Uterus (tissue), 2 donors: ENCODE measurements at regions not wholly inside any gene's neighbourhood (a gene's known extent, or its start where the extent isn't known, plus 50 kb on each side); places are given as distances from the start of the nearest gene placed in this dataset.

Experiments
- POLR2A ChIP-seq, 2 donors: fragments of 450-650 bp; IDR thresholded peaks; one replicate each; pipeline ENCODE4 v1.6.1; 2016; ENCODE audit warnings: antibody characterized with exemption in 2 of 2, mild to moderate bottlenecking in 1 of 2, moderate library complexity in 1 of 2
- TF ChIP-seq, protein P1 (sequence below), 4 experiments: fragments of 200-600 bp in 2 of 4; fragments of 450-650 bp in 2 of 4; sonication (generic) in 2 of 4; IDR thresholded peaks; one replicate each; pipeline ENCODE4 v1.5.1; 2016 to 2019; ENCODE audit warnings: antibody characterized with exemption in 4 of 4, mild to moderate bottlenecking in 2 of 4, moderate library complexity in 1 of 4

DNA sequence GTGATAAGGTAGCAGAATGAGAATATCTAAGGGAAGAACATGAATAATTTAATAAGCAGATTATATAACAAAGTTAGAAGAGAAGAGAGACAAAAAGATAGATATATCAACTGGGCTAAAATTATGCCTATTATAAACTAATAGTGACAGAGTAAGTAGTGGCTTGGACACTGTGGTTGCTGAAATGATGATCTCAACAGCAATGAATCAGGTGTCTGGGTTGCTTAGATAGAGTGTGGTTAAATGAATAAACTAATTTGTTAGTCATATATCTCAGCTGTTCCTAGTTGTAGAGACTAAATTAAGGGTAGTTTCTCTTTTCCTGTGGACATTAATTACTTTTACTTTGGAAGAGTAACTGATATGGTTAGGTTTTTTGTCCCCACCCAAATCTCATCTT lies 1485.4 kb upstream of the CELF4 start:
- TF ChIP-seq, protein P1, sequence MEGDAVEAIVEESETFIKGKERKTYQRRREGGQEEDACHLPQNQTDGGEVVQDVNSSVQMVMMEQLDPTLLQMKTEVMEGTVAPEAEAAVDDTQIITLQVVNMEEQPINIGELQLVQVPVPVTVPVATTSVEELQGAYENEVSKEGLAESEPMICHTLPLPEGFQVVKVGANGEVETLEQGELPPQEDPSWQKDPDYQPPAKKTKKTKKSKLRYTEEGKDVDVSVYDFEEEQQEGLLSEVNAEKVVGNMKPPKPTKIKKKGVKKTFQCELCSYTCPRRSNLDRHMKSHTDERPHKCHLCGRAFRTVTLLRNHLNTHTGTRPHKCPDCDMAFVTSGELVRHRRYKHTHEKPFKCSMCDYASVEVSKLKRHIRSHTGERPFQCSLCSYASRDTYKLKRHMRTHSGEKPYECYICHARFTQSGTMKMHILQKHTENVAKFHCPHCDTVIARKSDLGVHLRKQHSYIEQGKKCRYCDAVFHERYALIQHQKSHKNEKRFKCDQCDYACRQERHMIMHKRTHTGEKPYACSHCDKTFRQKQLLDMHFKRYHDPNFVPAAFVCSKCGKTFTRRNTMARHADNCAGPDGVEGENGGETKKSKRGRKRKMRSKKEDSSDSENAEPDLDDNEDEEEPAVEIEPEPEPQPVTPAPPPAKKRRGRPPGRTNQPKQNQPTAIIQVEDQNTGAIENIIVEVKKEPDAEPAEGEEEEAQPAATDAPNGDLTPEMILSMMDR (IDR thresholded peaks at IDR 0.05) = no peak
- no peak for TF ChIP-seq POLR2A (IDR thresholded peaks at IDR 0.05)
